Calu3 (cell line): ENCODE measurements at regions not wholly inside any gene's neighbourhood (a gene's known extent, or its start where the extent isn't known, plus 50 kb on each side); places are given as distances from the start of the nearest gene placed in this dataset.

Experiments used
- BruUV-seq: library from RNA; stranded (reverse); fragments of 400-500 nt; replicated peaks from 2 replicates; lab custom pipeline; 2021; lab: Mats Ljungman, UMichigan
- CTCF ChIA-PET: fragments of 300-600 bp; sonication (Branson Sonifier 250); formaldehyde crosslinking; loops from one replicate; lab custom pipeline; 2022; ENCODE audit warnings: antibody characterized with exemption; lab: Charles Lee
- DNase-seq: peaks from one replicate; pipeline ENCODE4 v3.0.0; 2022
- H3K27ac Mint-ChIP-seq: one replicate; pipeline ENCODE4 v1.8.0; 2022; ENCODE audit warnings: mixed read lengths; ENCODE audit not compliant: unreplicated experiment
- H3K27me3 Mint-ChIP-seq: one replicate; pipeline ENCODE4 v1.8.0; 2022; ENCODE audit warnings: mixed read lengths; ENCODE audit not compliant: unreplicated experiment
- H3K36me3 Mint-ChIP-seq: one replicate; pipeline ENCODE4 v1.8.0; 2022; ENCODE audit warnings: mild to moderate bottlenecking, moderate library complexity, mixed read lengths; ENCODE audit not compliant: insufficient read depth, unreplicated experiment
- H3K4me1 Mint-ChIP-seq: one replicate; pipeline ENCODE4 v1.8.0; 2022; ENCODE audit warnings: mild to moderate bottlenecking, low read depth, mixed read lengths; ENCODE audit not compliant: unreplicated experiment
- H3K4me3 Mint-ChIP-seq: one replicate; pipeline ENCODE4 v1.8.0; 2022; ENCODE audit warnings: mild to moderate bottlenecking, low read depth, moderate library complexity, mixed read lengths; ENCODE audit not compliant: unreplicated experiment
- H3K9me3 Mint-ChIP-seq: one replicate; pipeline ENCODE4 v1.8.0; 2022; ENCODE audit warnings: low read depth, mixed read lengths; ENCODE audit not compliant: unreplicated experiment
- CTCF ChIP-seq: fragments of 200-600 bp; IDR thresholded peaks from one replicate; pipeline ENCODE4 v1.8.0; 2022; ENCODE audit warnings: antibody characterized with exemption; ENCODE audit not compliant: unreplicated experiment
- intact Hi-C: fragments of 100-400 bp; cut with micrococcal nuclease; formaldehyde crosslinking; loops from one replicate; pipeline ENCODE4 v1.10.0; 2022; ENCODE audit not compliant: unreplicated experiment

GRCh38 chr20:23159256-23159946, 73.3 kb upstream of the CD93 start:
- peaks cover 16% of the 10 kb centered on the region for H3K4me1 Mint-ChIP-seq

GRCh38 chr20:23157734-23158133, 71.6 kb upstream of the CD93 start:
- Mint-ChIP-seq H3K9me3 (no peaks in the 10 kb centered on the region), H3K4me3 (no peak overlapping the region), H3K27me3 (no peaks in the 10 kb centered on the region), H3K36me3 (no peaks in the 10 kb centered on the region), H3K4me1 (peaks cover 18% of the 10 kb centered on the region), H3K27ac (no peak overlapping the region)
- no TSS peak for BruUV-seq
- intact Hi-C loops: no loop called here
- no peak for TF ChIP-seq CTCF
- CTCF ChIA-PET: no interaction called here
- DNase-seq: no peak

More at GRCh38 chr20:23159256-23159946, 73.3 kb upstream of the CD93 start:
- Mint-ChIP-seq H3K9me3 (no peaks in the 10 kb centered on the region), H3K36me3 (no peaks in the 10 kb centered on the region), H3K27ac (no peak overlapping the region), H3K4me3 (no peak overlapping the region), H3K27me3 (no peaks in the 10 kb centered on the region)
- CTCF ChIA-PET: no interaction called here
- no peak for DNase-seq
- intact Hi-C loops: no loop called here
- no peak for TF ChIP-seq CTCF
- BruUV-seq: no TSS peak

- DNase-seq: no peak
- intact Hi-C loops: no loop called here
- H3K27me3 Mint-ChIP-seq: no peaks in the 10 kb centered on the region
- H3K36me3 Mint-ChIP-seq: no peaks in the 10 kb centered on the region
- no peak overlapping the region for H3K4me3 Mint-ChIP-seq
- H3K27ac Mint-ChIP-seq: no peak overlapping the region
- peaks cover 18% of the 10 kb centered on the region for H3K4me1 Mint-ChIP-seq
- CTCF ChIA-PET: no interaction called here
- no peak for TF ChIP-seq CTCF
- H3K9me3 Mint-ChIP-seq: no peaks in the 10 kb centered on the region
- BruUV-seq: no TSS peak
Observed at GRCh38 chr20:23156842-23157423, 70.8 kb upstream of the CD93 start.

- BruUV-seq: no TSS peak
- no peaks in the 10 kb centered on the region for H3K9me3 Mint-ChIP-seq
- peaks cover 18% of the 10 kb centered on the region for H3K4me1 Mint-ChIP-seq
- no peaks in the 10 kb centered on the region for H3K36me3 Mint-ChIP-seq
- H3K27ac Mint-ChIP-seq: peak overlapping the region; percentile 88
- no peak for DNase-seq
- intact Hi-C loops: no loop called here
- no peak overlapping the region for H3K4me3 Mint-ChIP-seq
- no peaks in the 10 kb centered on the region for H3K27me3 Mint-ChIP-seq
- CTCF ChIA-PET: no interaction called here
- no peak for TF ChIP-seq CTCF
Observed at GRCh38 chr20:23156170-23156841, 70.2 kb upstream of the CD93 start.
